ENCODE measurements at regions not wholly inside any gene's neighbourhood (a gene's known extent, or its start where the extent isn't known, plus 50 kb on each side); places are given as distances from the start of the nearest gene placed in this dataset.

- Histone ChIP-seq H3K4me1 (ENCODE audit: insufficient read depth, low read length) (no peaks in the 10 kb centered on the region), H4K20me1 (ENCODE audit: insufficient read depth, low read length) (no peaks in the 10 kb centered on the region), H3K4me3 (ENCODE audit: insufficient read depth, low read length) (no peak overlapping the region), H3K27me3 (ENCODE audit: insufficient read depth, low read length) (no peaks in the 10 kb centered on the region), H3K79me2 (ENCODE audit: insufficient read depth, low read length) (no peaks in the 10 kb centered on the region), H3K27ac (ENCODE audit: low read depth, low read length) (no peak overlapping the region), H2AFZ (ENCODE audit: low read length) (no peak overlapping the region), H3K4me2 (ENCODE audit: insufficient read depth, low read length) (no peak overlapping the region), H3K36me3 (ENCODE audit: insufficient read depth, low read length) (no peaks in the 10 kb centered on the region), H3K9me3 (ENCODE audit: low read depth, low read length) (peaks cover 6% of the 10 kb centered on the region)
- DNase-seq (ENCODE audit: insufficient read length, low spot score, missing footprints) = no peak
- no peak for TF ChIP-seq CTCF (IDR thresholded peaks at IDR 0.05; ENCODE audit: extremely low read depth, low read depth, low read length)
Observed at GRCh38 chr10:1814556-1814955, 77.2 kb upstream of the ADARB2 start.

GRCh38 chr10:1809139-1809741 lies 71.9 kb upstream of the ADARB2 start:
- Histone ChIP-seq H3K27me3 (ENCODE audit: insufficient read depth, low read length) (no peaks in the 10 kb centered on the region), H3K9me3 (ENCODE audit: low read depth, low read length) (peaks cover 7% of the 10 kb centered on the region), H3K36me3 (ENCODE audit: insufficient read depth, low read length) (no peaks in the 10 kb centered on the region), H3K27ac (ENCODE audit: low read depth, low read length) (no peak overlapping the region), H3K4me1 (ENCODE audit: insufficient read depth, low read length) (no peaks in the 10 kb centered on the region), H3K79me2 (ENCODE audit: insufficient read depth, low read length) (no peaks in the 10 kb centered on the region), H3K4me3 (ENCODE audit: insufficient read depth, low read length) (no peak overlapping the region), H2AFZ (ENCODE audit: low read length) (no peak overlapping the region), H3K4me2 (ENCODE audit: insufficient read depth, low read length) (no peak overlapping the region), H4K20me1 (ENCODE audit: insufficient read depth, low read length) (no peaks in the 10 kb centered on the region)
- no peak for TF ChIP-seq CTCF (IDR thresholded peaks at IDR 0.05; ENCODE audit: extremely low read depth, low read depth, low read length)
- DNase-seq (ENCODE audit: insufficient read length, low spot score, missing footprints) = no peak

GRCh38 chr10:1807924-1808323 lies 70.6 kb upstream of the ADARB2 start:
- H3K79me2 ChIP-seq (ENCODE audit: insufficient read depth, low read length) = no peaks in the 10 kb centered on the region

GRCh38 chr10:1807196-1807595 lies 69.9 kb upstream of the ADARB2 start:
- H3K27me3 ChIP-seq (ENCODE audit: insufficient read depth, low read length) = no peaks in the 10 kb centered on the region
- no peak overlapping the region for H3K4me3 ChIP-seq (ENCODE audit: insufficient read depth, low read length)
- H3K4me2 ChIP-seq (ENCODE audit: insufficient read depth, low read length) = no peak overlapping the region
- no peak for TF ChIP-seq CTCF (IDR thresholded peaks at IDR 0.05; ENCODE audit: extremely low read depth, low read depth, low read length)
- peaks cover 7% of the 10 kb centered on the region for H3K9me3 ChIP-seq (ENCODE audit: low read depth, low read length)
- DNase-seq (ENCODE audit: insufficient read length, low spot score, missing footprints) = no peak
- no peaks in the 10 kb centered on the region for H4K20me1 ChIP-seq (ENCODE audit: insufficient read depth, low read length)
- no peaks in the 10 kb centered on the region for H3K4me1 ChIP-seq (ENCODE audit: insufficient read depth, low read length)
- no peak overlapping the region for H3K27ac ChIP-seq (ENCODE audit: low read depth, low read length)
- H3K36me3 ChIP-seq (ENCODE audit: insufficient read depth, low read length) = no peaks in the 10 kb centered on the region
- no peaks in the 10 kb centered on the region for H3K79me2 ChIP-seq (ENCODE audit: insufficient read depth, low read length)
- no peak overlapping the region for H2AFZ ChIP-seq (ENCODE audit: low read length)

More at GRCh38 chr10:1807924-1808323, 70.6 kb upstream of the ADARB2 start:
- Histone ChIP-seq H3K4me1 (ENCODE audit: insufficient read depth, low read length) (no peaks in the 10 kb centered on the region), H3K27ac (ENCODE audit: low read depth, low read length) (no peak overlapping the region), H3K36me3 (ENCODE audit: insufficient read depth, low read length) (no peaks in the 10 kb centered on the region), H3K4me3 (ENCODE audit: insufficient read depth, low read length) (no peak overlapping the region), H3K4me2 (ENCODE audit: insufficient read depth, low read length) (no peak overlapping the region), H3K9me3 (ENCODE audit: low read depth, low read length) (peaks cover 7% of the 10 kb centered on the region), H4K20me1 (ENCODE audit: insufficient read depth, low read length) (no peaks in the 10 kb centered on the region), H2AFZ (ENCODE audit: low read length) (no peak overlapping the region), H3K27me3 (ENCODE audit: insufficient read depth, low read length) (no peaks in the 10 kb centered on the region)
- no peak for DNase-seq (ENCODE audit: insufficient read length, low spot score, missing footprints)
- TF ChIP-seq CTCF (IDR thresholded peaks at IDR 0.05; ENCODE audit: extremely low read depth, low read depth, low read length) = no peak

Measured in osteoblast (primary cell).